ENCODE measurements at regions not wholly inside any gene's neighbourhood (a gene's known extent, or its start where the extent isn't known, plus 50 kb on each side); places are given as distances from the start of the nearest gene placed in this dataset.

DNA sequence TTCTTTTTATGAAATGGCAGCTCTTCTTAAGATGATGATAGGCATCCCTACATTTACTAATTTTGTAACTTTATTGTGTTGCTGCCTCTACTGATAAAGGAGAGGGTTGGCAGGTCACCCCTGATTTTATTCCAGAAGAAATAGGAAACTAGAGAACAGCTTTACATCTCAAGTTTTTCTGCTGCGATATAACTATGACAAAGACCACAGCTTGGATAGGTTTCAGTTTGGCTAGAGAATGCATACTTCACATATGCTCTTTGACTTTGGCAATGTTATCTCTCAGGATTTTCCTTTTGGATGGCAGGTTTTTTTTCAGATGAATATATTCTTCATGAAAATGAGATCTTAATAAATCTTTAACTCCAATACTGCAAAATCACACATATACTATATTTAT, 395.3 kb upstream of the GOLIM4 start:
- no peak overlapping the region for H3K9ac ChIP-seq (ENCODE audit: insufficient read depth, low read depth, low read length)
- no peak overlapping the region for H2AFZ ChIP-seq (ENCODE audit: low read length)
- H3K9me3 ChIP-seq (ENCODE audit: low read length): no peaks in the 10 kb centered on the region
- in situ Hi-C loops (cut with HindIII; ENCODE audit: extremely low pct_ligation_motif_present, low pct_unique_long_range_greater_than_20kb) (no loop called here), intact Hi-C loops (cut with micrococcal nuclease; ENCODE audit: unreplicated experiment) (no loop called here)
- 48% methylated on average over 1 of the region's 1 CpG for WGBS (ENCODE audit: low lambda C conversion rate)
- no peak overlapping the region for H3K4me2 ChIP-seq (ENCODE audit: low read depth, low read length)
- POLR2A ChIA-PET: no interaction called here
- no peak overlapping the region for H3K27ac ChIP-seq (ENCODE audit: extremely low read length, insufficient read depth, low read length)
- DNase-seq (ENCODE audit: low spot score): no peak
- CTCF ChIA-PET (ENCODE audit: low intra/inter-chr PET ratio, low total read pairs): no interaction called here
- TF ChIP-seq HNRNPUL1 (IDR thresholded peaks at IDR 0.05; ENCODE audit: low read depth, low read length) (no peak), SMAD9 (CRISPR knock-in tag; IDR thresholded peaks at IDR 0.05) (no peak), ZNF274 (CRISPR knock-in tag; IDR thresholded peaks at IDR 0.05) (no peak), TRIM22 (IDR thresholded peaks at IDR 0.05) (no peak), MTA1 (CRISPR knock-in tag; IDR thresholded peaks at IDR 0.05; ENCODE audit: borderline replicate concordance) (no peak), RAD21 (CRISPR knock-in tag; IDR thresholded peaks at IDR 0.05) (no peak), ZNF563 (CRISPR knock-in tag; IDR thresholded peaks at IDR 0.05) (no peak), ARID2 (CRISPR knock-in tag; IDR thresholded peaks at IDR 0.05; ENCODE audit: borderline replicate concordance) (no peak)
- TF ChIP-seq, protein P1, sequence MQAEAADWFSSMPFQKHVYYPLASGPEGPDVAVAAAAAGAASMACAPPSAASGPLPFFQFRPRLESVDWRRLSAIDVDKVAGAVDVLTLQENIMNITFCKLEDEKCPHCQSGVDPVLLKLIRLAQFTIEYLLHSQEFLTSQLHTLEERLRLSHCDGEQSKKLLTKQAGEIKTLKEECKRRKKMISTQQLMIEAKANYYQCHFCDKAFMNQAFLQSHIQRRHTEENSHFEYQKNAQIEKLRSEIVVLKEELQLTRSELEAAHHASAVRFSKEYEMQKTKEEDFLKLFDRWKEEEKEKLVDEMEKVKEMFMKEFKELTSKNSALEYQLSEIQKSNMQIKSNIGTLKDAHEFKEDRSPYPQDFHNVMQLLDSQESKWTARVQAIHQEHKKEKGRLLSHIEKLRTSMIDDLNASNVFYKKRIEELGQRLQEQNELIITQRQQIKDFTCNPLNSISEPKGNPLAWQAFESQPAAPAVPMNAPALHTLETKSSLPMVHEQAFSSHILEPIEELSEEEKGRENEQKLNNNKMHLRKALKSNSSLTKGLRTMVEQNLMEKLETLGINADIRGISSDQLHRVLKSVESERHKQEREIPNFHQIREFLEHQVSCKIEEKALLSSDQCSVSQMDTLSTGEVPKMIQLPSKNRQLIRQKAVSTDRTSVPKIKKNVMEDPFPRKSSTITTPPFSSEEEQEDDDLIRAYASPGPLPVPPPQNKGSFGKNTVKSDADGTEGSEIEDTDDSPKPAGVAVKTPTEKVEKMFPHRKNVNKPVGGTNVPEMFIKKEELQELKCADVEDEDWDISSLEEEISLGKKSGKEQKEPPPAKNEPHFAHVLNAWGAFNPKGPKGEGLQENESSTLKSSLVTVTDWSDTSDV (CRISPR knock-in tag; IDR thresholded peaks at IDR 0.05): no peak
- no peak for FAIRE-seq
- H3K4me3 ChIP-seq (replicated peaks in 1 of 3; ENCODE audit: insufficient read depth in 1 of 3, low read depth in 2 of 3, low read length in 3 of 3): no peak overlapping the region
- no TSS peak for BruUV-seq (replicated peaks)
- no peaks in the 10 kb centered on the region for H4K20me1 ChIP-seq (ENCODE audit: insufficient read depth, low read length)
- no peaks in the 10 kb centered on the region; a peak in 1 of 5 replicates for H3K27me3 ChIP-seq (ENCODE audit: control insufficient read depth in 1 of 2, insufficient read depth in 2 of 2, low read length in 2 of 2)
- H3K36me3 ChIP-seq (replicated peaks in 1 of 2; ENCODE audit: control insufficient read depth in 1 of 2, insufficient read depth in 2 of 2, low read length in 2 of 2): no peaks in the 10 kb centered on the region
- ATAC-seq: no peak
- no peaks in the 10 kb centered on the region for H3K4me1 ChIP-seq (ENCODE audit: insufficient read depth, low read length)
- no peaks in the 10 kb centered on the region for H3K79me2 ChIP-seq (ENCODE audit: insufficient read depth, low read length)
